Testis (tissue), 2 donors: ENCODE measurements at regions not wholly inside any gene's neighbourhood (a gene's known extent, or its start where the extent isn't known, plus 50 kb on each side); places are given as distances from the start of the nearest gene placed in this dataset.

Source experiments
- POLR2A ChIP-seq: fragments of 450-650 bp; IDR thresholded peaks from one replicate; pipeline ENCODE4 v1.6.1; 2017; ENCODE audit warnings: antibody characterized with exemption, mild to moderate bottlenecking, moderate library complexity
- TF ChIP-seq, protein P1 (sequence below), 3 experiments: fragments of 450-650 bp in 2 of 3; fragments of 200-600 bp in 1 of 3; sonication (generic) in 1 of 3; IDR thresholded peaks; one replicate each; pipeline ENCODE4 v1.5.1; 2016 to 2019; ENCODE audit warnings: antibody characterized with exemption in 3 of 3, mild to moderate bottlenecking in 2 of 3, moderate library complexity in 1 of 3

- TF ChIP-seq, protein P1, sequence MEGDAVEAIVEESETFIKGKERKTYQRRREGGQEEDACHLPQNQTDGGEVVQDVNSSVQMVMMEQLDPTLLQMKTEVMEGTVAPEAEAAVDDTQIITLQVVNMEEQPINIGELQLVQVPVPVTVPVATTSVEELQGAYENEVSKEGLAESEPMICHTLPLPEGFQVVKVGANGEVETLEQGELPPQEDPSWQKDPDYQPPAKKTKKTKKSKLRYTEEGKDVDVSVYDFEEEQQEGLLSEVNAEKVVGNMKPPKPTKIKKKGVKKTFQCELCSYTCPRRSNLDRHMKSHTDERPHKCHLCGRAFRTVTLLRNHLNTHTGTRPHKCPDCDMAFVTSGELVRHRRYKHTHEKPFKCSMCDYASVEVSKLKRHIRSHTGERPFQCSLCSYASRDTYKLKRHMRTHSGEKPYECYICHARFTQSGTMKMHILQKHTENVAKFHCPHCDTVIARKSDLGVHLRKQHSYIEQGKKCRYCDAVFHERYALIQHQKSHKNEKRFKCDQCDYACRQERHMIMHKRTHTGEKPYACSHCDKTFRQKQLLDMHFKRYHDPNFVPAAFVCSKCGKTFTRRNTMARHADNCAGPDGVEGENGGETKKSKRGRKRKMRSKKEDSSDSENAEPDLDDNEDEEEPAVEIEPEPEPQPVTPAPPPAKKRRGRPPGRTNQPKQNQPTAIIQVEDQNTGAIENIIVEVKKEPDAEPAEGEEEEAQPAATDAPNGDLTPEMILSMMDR (IDR thresholded peaks at IDR 0.05): no peak
- TF ChIP-seq POLR2A: no peak
These were observed 134.7 kb upstream of the SLIT3 start for GRCh38 chr5:169435506-169436229.
